Spinal cord (tissue), 9 donors: ENCODE measurements at regions not wholly inside any gene's neighbourhood (a gene's known extent, or its start where the extent isn't known, plus 50 kb on each side); places are given as distances from the start of the nearest gene placed in this dataset.

Experiments
- DNase-seq, 6 donors: peaks; one replicate each; pipeline versions ENCODE4 v3.0.0 to v3.0.0-alpha.2; 2013 to 2015; ENCODE audit warnings: low spot score in 6 of 6, low read depth in 4 of 6
- H3K27ac ChIP-seq: one replicate; pipeline ENCODE4 v1.5.1; 2013; ENCODE audit warnings: low read depth, low read length, control low read depth
- H3K27me3 ChIP-seq: one replicate; pipeline ENCODE4 v1.6.1; 2013; ENCODE audit warnings: low read length; ENCODE audit not compliant: control insufficient read depth, insufficient read depth
- H3K36me3 ChIP-seq: one replicate; pipeline ENCODE4 v1.6.1; 2013; ENCODE audit warnings: low read length; ENCODE audit not compliant: control insufficient read depth, insufficient read depth
- H3K4me1 ChIP-seq: one replicate; pipeline ENCODE4 v1.6.1; 2013; ENCODE audit warnings: low read length; ENCODE audit not compliant: control insufficient read depth, insufficient read depth
- H3K4me3 ChIP-seq: one replicate; pipeline ENCODE4 v1.5.1; 2013; ENCODE audit warnings: low read depth, low read length, control low read depth
- H3K9me3 ChIP-seq: one replicate; pipeline ENCODE4 v1.6.1; 2013; ENCODE audit warnings: low read length; ENCODE audit not compliant: control insufficient read depth, insufficient read depth
- WGBS: methylation state at CpG from one replicate; pipeline ENCODE4 v1.1.5; 2013; ENCODE audit warnings: missing lambda C conversion rate; ENCODE audit not compliant: insufficient coverage; 5-methylcytosine and 5-hydroxymethylcytosine counted together
- donor health status: healthy.

GRCh38 chr2:166676716-166677115 lies 182.7 kb upstream of the SCN7A start:
- no peak overlapping the region for H3K4me3 ChIP-seq
- no peaks in the 10 kb centered on the region for H3K27me3 ChIP-seq
- no peaks in the 10 kb centered on the region for H3K9me3 ChIP-seq
- H3K36me3 ChIP-seq = no peaks in the 10 kb centered on the region
- no peak overlapping the region for H3K27ac ChIP-seq
- H3K4me1 ChIP-seq = no peaks in the 10 kb centered on the region
- no peak for DNase-seq

DNA sequence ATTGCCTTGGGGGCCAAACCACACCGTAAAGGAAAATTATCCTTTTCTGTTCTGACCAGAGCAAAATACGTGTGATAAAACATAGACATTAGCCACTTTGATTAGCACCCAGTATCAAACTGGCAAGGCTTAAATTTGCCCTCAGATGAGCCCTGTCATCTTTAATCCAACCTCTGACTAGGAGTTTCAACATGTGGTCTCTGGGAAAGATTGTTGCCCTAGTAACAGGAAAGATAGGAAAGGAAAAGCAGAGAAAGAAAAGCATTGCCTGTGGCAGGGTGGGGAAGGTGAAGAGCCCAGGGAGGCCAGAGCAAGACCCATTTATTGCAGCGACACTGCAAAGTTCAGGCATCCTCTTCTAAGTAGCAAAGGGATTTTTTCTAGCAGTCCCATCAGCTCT lies 181.5 kb upstream of the SCN7A start:
- Histone ChIP-seq H3K36me3 (no peaks in the 10 kb centered on the region), H3K27ac (no peak overlapping the region), H3K27me3 (no peaks in the 10 kb centered on the region), H3K9me3 (no peaks in the 10 kb centered on the region), H3K4me3 (no peak overlapping the region), H3K4me1 (no peaks in the 10 kb centered on the region)
- 94% methylated on average over 2 of the region's 3 CpGs for WGBS
- DNase-seq = no peak

DNA sequence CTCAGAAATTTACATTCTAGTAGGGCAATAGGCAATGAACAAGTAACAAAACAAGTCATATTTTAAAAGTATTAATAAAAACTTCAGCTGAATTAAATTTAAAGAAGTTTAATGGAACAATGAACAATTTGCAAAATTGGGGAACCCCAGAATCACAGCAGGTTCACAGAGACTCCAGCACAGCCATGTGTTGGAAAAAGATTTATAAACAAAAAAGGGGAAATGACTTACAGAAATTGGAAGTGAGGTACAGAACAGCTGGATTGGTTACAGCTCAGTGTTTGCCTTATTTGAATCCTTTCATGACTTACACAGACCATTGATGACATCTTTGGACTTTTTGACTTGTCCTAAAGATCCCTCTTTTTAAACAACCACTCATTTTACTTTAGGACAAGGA lies 179.9 kb upstream of the SCN7A start:
- DNase-seq = no peak
- Histone ChIP-seq H3K36me3 (no peaks in the 10 kb centered on the region), H3K4me3 (no peak overlapping the region), H3K9me3 (no peaks in the 10 kb centered on the region), H3K4me1 (no peaks in the 10 kb centered on the region), H3K27ac (no peak overlapping the region), H3K27me3 (no peaks in the 10 kb centered on the region)

DNA sequence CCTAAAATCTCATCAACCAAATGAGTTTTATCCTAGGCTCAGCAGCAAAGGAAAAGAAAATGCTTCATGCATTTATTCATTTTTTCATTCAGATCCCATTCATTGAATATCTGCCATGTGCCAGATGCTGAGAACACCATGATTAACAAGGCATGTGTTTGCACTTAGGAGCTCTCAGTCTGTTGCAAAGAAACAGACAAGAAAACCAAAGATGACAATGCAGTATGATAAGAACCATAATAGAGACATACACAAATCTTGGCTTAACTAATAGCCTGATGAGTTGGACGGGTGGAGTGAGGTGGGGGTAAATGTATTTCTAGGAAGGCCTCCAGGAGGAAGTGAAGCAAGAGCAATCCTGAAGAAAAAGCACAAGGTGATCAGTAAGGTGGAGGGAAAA lies 177.8 kb upstream of the SCN7A start:
- no peak overlapping the region for H3K4me3 ChIP-seq
- H3K4me1 ChIP-seq = no peaks in the 10 kb centered on the region
- H3K27me3 ChIP-seq = no peaks in the 10 kb centered on the region
- H3K36me3 ChIP-seq = no peaks in the 10 kb centered on the region
- H3K27ac ChIP-seq = no peak overlapping the region
- DNase-seq = peak in 2 of 6 donors; percentile 17 to 51
- no peaks in the 10 kb centered on the region for H3K9me3 ChIP-seq
- WGBS = 60% methylated on average over 1 of the region's 1 CpG

GRCh38 chr2:166671235-166671634 lies 177.2 kb upstream of the SCN7A start:
- WGBS = no CpG with 5 or more reads among the region's 2 CpGs
- Histone ChIP-seq H3K4me1 (no peaks in the 10 kb centered on the region), H3K9me3 (no peaks in the 10 kb centered on the region), H3K4me3 (no peak overlapping the region), H3K27me3 (no peaks in the 10 kb centered on the region), H3K36me3 (no peaks in the 10 kb centered on the region), H3K27ac (no peak overlapping the region)
- no peak for DNase-seq

DNA sequence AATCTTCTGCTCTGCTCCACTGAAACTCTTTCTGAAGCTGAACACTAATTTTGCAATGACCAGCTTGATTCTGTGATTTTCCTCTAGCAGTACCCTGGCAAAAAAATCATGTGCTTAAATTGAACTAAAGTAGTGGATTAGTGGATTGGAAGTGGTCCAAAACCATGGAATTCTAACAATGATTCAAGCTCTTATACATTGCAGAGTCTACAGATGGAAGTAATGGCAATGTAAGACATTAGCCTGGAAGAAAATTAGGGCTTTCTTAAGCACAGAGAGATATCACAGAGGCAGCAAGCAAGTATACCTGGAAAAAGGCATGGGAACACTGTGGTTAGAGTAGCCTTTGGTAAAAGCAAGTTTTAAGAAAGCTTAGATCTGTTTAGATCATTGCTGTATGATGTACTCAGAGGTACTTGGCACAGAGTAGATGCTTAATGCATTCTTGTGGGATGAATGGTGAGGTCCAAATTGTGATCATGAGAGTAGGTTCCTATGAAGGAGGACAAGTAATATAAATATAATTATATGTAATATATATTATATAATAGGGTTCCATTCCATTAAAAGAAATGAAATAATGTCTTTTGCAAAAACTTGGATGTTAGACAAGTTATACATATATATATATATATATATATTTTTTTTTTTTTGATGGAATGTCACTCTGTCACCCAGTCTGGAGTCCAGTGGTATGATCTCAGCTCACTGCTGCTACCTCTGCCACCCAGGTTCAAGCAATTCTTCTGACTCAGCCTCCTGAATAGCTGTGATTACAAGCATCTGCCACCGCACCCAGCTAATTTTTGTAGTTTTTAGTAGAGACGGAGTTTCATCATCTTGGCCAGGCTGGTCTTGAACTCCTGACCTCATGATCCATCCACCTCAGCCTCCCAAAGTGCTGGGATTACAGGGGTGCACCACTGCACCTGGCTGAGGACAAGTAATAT lies 172.2 kb upstream of the SCN7A start:
- Histone ChIP-seq H3K4me1 (no peaks in the 10 kb centered on the region), H3K4me3 (no peak overlapping the region), H3K27ac (no peak overlapping the region), H3K9me3 (no peaks in the 10 kb centered on the region), H3K36me3 (no peaks in the 10 kb centered on the region), H3K27me3 (no peaks in the 10 kb centered on the region)
- peak in 1 of 6 donors; percentile 3 for DNase-seq
- no CpG with 5 or more reads among the region's 2 CpGs for WGBS

DNA sequence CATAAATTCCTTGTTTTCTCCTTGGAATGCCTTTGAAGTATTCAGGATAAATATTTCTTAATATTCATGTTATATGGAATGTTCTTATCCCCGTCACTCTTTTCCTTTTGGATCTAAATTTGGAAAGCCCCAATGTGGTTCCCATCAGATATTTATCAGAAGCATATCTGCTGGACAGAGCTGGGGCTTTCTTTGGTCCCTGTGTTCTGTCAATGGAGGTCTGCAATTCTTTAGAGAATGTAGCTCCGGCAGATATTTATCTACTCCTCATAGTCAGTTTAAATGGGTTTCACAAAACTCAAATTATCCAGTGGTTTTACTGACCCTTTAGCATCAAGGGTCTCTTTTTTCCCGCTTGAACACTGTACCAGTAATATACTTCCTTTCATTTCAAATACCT lies 167.8 kb upstream of the SCN7A start:
- Histone ChIP-seq H3K9me3 (no peaks in the 10 kb centered on the region), H3K4me3 (no peak overlapping the region), H3K4me1 (no peaks in the 10 kb centered on the region), H3K27me3 (no peaks in the 10 kb centered on the region), H3K36me3 (no peaks in the 10 kb centered on the region), H3K27ac (no peak overlapping the region)
- no peak for DNase-seq
- WGBS = no CpG with 5 or more reads among the region's 3 CpGs

- H3K9me3 ChIP-seq = no peaks in the 10 kb centered on the region
- no peak for DNase-seq
- H3K27me3 ChIP-seq = no peaks in the 10 kb centered on the region
- H3K4me1 ChIP-seq = no peaks in the 10 kb centered on the region
- no CpG with 5 or more reads among the region's 2 CpGs for WGBS
- H3K36me3 ChIP-seq = no peaks in the 10 kb centered on the region
- no peak overlapping the region for H3K27ac ChIP-seq
- no peak overlapping the region for H3K4me3 ChIP-seq
Measured at GRCh38 chr2:166661391-166661790, 167.3 kb upstream of the SCN7A start.

- Histone ChIP-seq H3K27ac (no peak overlapping the region), H3K27me3 (no peaks in the 10 kb centered on the region), H3K4me3 (no peak overlapping the region), H3K36me3 (no peaks in the 10 kb centered on the region), H3K4me1 (no peaks in the 10 kb centered on the region), H3K9me3 (no peaks in the 10 kb centered on the region)
- no peak for DNase-seq
- WGBS = 100% methylated on average over 1 of the region's 1 CpG
Measured at GRCh38 chr2:166658901-166659300, 164.9 kb upstream of the SCN7A start.

GRCh38 chr2:166653185-166653813 lies 159.2 kb upstream of the SCN7A start:
- WGBS = no CpG with 5 or more reads among the region's 4 CpGs
- no peaks in the 10 kb centered on the region for H3K27me3 ChIP-seq

More at GRCh38 chr2:166653185-166653813, 159.2 kb upstream of the SCN7A start:
- Histone ChIP-seq H3K36me3 (no peaks in the 10 kb centered on the region), H3K4me1 (no peaks in the 10 kb centered on the region), H3K9me3 (no peaks in the 10 kb centered on the region), H3K4me3 (no peak overlapping the region), H3K27ac (no peak overlapping the region)
- DNase-seq = no peak
